Esophagus mucosa (tissue), 1 donor: ENCODE measurements at regions not wholly inside any gene's neighbourhood (a gene's known extent, or its start where the extent isn't known, plus 50 kb on each side); places are given as distances from the start of the nearest gene placed in this dataset.

Source experiments
- ATAC-seq: fragments of 200-7000 bp; cut with Tn5 transposase; one replicate; pipeline ENCODE4 v1.9.1; 2020
- donor health status: DM: yes; HTN: yes; CAD: no.

GRCh38 chr4:100970414-100970813 lies 376.9 kb downstream of the PPP3CA start:
- no peak for ATAC-seq

GRCh38 chr4:100969925-100970324 lies 377.4 kb downstream of the PPP3CA start:
- no peak for ATAC-seq

GRCh38 chr4:100968046-100968445 lies 379.3 kb downstream of the PPP3CA start:
- peak; percentile 52 for ATAC-seq

GRCh38 chr4:100963627-100964026 lies 383.7 kb downstream of the PPP3CA start:
- ATAC-seq = no peak

- ATAC-seq = no peak
These were observed 384.6 kb downstream of the PPP3CA start for GRCh38 chr4:100962698-100963097.

GRCh38 chr4:100960232-100960631 lies 387.1 kb downstream of the PPP3CA start:
- ATAC-seq = peak; percentile 52

GRCh38 chr4:100954046-100954445 lies 393.3 kb downstream of the PPP3CA start:
- no peak for ATAC-seq

- no peak for ATAC-seq
These were observed 393.7 kb downstream of the PPP3CA start for GRCh38 chr4:100953616-100954015.

- ATAC-seq = no peak
These were observed 394.7 kb downstream of the PPP3CA start for GRCh38 chr4:100952590-100952989.

- no peak for ATAC-seq
These were observed 397.9 kb downstream of the PPP3CA start for GRCh38 chr4:100949350-100949935.

GRCh38 chr4:100948911-100949310 lies 398.4 kb downstream of the PPP3CA start:
- ATAC-seq = no peak

- ATAC-seq = no peak
These were observed 401.5 kb downstream of the PPP3CA start for GRCh38 chr4:100945789-100946188.

- no peak for ATAC-seq
These were observed 408.6 kb downstream of the PPP3CA start for GRCh38 chr4:100938698-100939097.

GRCh38 chr4:100936661-100937375 lies 410.5 kb downstream of the PPP3CA start:
- no peak for ATAC-seq

GRCh38 chr4:100935090-100935489 lies 412.2 kb downstream of the PPP3CA start:
- ATAC-seq = peak; percentile 52

GRCh38 chr4:100933628-100934027 lies 413.7 kb downstream of the PPP3CA start:
- no peak for ATAC-seq

GRCh38 chr4:100929758-100930157 lies 411.9 kb upstream of the EMCN start:
- ATAC-seq = no peak

- no peak for ATAC-seq
These were observed 411.3 kb upstream of the EMCN start for GRCh38 chr4:100929135-100929534.

- ATAC-seq = no peak
These were observed 408.4 kb upstream of the EMCN start for GRCh38 chr4:100926039-100926717.

GRCh38 chr4:100913685-100914084 lies 395.9 kb upstream of the EMCN start:
- ATAC-seq = no peak

GRCh38 chr4:100908540-100908939 lies 390.7 kb upstream of the EMCN start:
- no peak for ATAC-seq

GRCh38 chr4:100907465-100908454 lies 389.9 kb upstream of the EMCN start:
- ATAC-seq = no peak

- no peak for ATAC-seq
These were observed 389.2 kb upstream of the EMCN start for GRCh38 chr4:100906973-100907372.
